ENCODE measurements at regions not wholly inside any gene's neighbourhood (a gene's known extent, or its start where the extent isn't known, plus 50 kb on each side); places are given as distances from the start of the nearest gene placed in this dataset.
"Not testable (repeated sequence)": the region's sequence is repeated elsewhere in the genome, so short reads cannot be mapped to it uniquely, and the experiment has no call there.

DNA sequence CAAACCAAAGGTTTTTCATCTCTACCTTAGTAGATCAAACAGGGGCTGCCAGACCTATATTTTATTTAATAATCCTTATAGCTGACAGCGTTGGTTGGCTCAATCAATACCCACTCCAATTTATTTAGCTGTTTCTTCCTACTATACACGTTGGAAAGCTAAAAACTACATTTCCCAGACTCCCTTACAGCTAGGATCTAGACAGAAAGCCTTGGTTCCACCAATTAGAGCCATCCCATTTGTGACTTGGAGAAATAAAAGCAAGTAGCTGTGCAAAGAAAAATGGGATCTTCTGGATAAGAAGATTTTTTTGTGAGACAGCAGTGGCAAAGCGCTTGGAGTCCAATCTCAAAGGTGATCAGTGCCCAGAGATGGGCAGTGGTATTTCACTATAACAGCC, 331.3 kb upstream of the MEIS1 start:
- DNase-seq (ENCODE audit: low read depth): no peak

DNA sequence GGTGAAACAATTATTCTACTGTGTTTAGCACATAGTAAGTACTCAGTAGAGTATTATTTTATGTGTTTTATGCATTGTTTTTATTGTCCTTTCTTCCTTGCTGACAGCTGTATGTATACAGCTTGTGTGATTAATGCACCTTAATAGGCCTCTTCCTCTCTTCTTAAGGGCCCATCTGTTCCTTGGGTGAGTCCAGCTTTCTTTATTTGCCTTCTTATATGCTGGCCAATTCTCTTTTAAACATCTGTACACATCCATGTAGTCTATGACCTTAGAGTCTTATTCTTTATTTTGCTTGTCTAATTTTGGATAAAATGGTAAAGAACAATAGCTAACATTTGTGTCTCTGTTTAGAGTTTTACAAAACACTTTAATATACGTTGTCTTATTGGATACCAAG, 333.7 kb upstream of the MEIS1 start:
- no peak for DNase-seq (ENCODE audit: low read depth)

DNA sequence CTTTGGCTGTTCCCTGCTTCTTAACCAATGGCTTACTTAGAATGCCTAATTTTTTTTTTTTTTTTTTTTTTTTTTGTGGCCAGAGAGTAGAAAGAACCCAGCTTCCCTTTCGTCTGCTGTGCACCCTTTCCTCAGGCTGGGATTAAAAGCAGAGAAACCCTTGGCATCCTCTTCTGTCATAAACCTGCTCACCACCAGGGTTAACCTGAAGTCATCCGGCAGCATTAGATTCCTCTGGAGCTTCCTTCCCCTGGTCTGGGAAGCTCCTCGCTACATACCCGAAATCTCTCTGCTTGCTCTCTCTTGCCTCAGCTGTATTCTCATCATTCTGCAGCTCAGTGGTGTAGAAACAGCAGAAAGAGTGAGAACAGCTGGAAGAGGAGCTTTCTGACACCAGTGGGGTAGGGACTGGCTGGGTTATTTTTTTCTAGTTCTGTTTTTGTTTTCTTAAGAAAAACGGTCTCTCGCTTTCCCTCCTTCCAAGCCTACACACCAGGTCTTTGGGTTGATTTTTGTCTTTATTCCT, 339.0 kb upstream of the MEIS1 start:
- no peak for DNase-seq (ENCODE audit: low read depth)

DNA sequence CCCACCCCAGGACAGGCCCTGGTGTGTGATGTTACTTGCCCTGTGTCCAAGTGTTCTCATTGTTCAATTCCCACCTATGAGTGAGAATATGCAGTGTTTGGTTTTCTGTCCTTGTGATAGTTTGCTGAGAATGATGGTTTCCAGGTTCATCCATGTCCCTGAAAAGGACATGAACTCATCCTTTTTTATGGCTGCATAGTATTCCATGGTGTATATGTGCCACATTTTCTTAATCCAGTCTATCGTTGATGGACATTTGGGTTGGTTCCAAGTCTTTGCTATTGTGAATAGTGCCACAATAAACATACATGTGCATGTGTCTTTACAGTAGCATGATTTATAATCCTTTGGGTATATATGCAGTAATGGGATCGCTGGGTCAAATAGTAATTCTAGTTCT, 340.2 kb upstream of the MEIS1 start:
- not testable (repeated sequence) for DNase-seq (ENCODE audit: low read depth)

GRCh38 chr2:66093371-66093770, 341.6 kb upstream of the MEIS1 start:
- no peak for DNase-seq (ENCODE audit: low read depth)

GRCh38 chr2:66084948-66085590, 349.9 kb upstream of the MEIS1 start:
- no peak for DNase-seq (ENCODE audit: low read depth)

- no peak for DNase-seq (ENCODE audit: low read depth)
Measured at GRCh38 chr2:66082581-66082980, 352.3 kb upstream of the MEIS1 start.

GRCh38 chr2:66080127-66080526, 354.8 kb upstream of the MEIS1 start:
- no peak for DNase-seq (ENCODE audit: low read depth)

DNA sequence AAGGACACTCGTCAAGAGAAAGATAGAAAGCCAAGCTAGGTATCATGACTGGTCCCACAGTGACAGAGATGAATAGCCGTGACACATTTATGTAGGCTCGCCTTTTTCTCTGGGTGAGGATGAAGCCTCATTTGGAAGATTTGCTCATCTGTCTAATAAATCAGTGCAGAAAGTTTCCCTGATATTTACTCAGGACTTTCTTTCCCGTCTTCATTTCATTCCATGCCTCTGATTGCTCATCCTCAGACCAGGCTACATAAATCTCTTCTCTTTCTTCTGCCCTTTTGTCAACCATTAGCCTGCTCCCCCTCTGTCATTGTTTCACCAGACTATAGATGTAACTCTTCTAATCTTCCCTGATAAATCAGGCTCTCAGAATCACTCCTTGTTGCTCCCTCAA, 361.8 kb upstream of the MEIS1 start:
- DNase-seq (ENCODE audit: low read depth): no peak

DNA sequence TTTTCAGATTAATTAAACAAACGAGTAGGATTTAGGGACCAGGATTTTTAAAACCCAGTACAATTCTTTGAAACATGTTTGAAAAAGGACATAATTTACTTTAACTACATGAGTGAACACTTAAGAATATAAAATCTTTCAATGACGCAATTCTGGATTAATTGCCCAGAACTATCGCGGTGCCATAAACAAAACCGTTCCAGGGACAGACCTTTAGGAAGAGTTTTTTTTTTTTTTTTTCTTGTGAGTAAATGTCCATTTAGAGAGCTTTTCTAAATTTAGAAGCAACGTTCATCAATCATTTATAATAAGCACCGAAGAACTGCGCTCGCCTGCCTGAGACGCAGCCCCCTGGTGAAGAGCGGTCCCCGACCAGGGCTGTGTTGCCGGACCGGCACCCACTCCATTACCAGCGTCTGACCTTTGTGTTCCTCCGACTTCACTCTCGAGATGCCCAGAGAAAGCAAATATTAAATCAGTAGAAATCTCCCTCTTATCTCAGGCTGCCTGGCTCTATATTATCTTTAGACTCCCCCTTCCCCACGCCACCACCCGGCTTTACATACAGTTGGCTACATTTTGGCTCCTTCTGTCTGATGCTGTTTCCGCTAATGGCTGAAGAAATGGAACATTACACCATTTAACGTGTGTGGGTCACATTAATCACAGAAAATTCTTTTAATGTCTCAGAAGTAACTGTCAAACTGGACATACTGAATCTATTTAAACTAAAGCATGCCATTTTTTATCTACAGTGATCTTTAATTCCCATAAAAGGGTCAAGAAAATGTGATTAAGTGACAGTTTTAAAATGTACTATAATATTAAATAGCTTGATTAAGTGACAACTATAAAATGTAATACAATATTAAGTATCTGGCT, 364.0 kb upstream of the MEIS1 start:
- no peak for DNase-seq (ENCODE audit: low read depth)

GRCh38 chr2:66069937-66070720, 364.8 kb upstream of the MEIS1 start:
- no peak for DNase-seq (ENCODE audit: low read depth)

GRCh38 chr2:66066032-66066431, 368.9 kb upstream of the MEIS1 start:
- no peak for DNase-seq (ENCODE audit: low read depth)

GRCh38 chr2:66059332-66059731, 375.6 kb upstream of the MEIS1 start:
- DNase-seq (ENCODE audit: low read depth): no peak

DNA sequence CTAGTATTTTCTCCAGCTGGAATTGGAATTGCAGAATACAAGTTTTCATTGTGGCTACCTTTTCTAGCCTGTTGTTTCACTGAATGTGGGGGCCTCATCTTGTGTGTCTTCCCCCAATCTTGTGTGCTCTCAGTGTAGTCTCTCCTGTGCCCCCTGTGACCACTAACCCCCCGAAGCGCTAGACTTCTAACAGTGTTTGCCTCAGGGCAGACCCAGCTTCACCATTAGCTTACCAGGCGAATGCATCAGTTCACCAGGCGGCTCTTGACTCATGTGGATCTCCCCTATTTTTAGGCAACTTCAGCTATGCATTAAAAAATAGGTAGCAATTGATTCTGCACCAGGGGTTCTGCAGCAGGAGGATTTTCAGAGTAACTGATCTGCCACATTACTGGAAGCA, 376.2 kb upstream of the MEIS1 start:
- no peak for DNase-seq (ENCODE audit: low read depth)

DNA sequence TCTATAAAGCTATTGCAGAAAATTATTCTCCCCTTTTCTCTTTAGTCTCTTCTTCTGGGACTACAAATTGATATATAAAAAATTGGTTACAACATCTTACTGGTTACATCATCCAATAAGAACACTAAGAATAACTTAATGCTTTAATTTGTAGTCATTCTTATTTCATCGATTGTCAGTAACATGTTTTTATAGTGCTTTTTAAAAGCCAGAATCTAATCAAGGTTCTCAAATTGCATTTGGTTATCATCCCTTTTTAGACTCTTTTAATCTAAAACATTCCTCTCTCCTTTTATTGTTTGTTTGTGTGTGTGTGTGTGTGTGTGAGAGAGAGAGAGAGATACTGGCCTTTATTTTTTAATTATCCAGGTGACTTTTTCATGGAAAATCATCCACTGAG, 377.1 kb upstream of the MEIS1 start:
- no peak for DNase-seq (ENCODE audit: low read depth)

- DNase-seq (ENCODE audit: low read depth): no peak
Measured at GRCh38 chr2:66050392-66050791, 384.5 kb upstream of the MEIS1 start.

DNA sequence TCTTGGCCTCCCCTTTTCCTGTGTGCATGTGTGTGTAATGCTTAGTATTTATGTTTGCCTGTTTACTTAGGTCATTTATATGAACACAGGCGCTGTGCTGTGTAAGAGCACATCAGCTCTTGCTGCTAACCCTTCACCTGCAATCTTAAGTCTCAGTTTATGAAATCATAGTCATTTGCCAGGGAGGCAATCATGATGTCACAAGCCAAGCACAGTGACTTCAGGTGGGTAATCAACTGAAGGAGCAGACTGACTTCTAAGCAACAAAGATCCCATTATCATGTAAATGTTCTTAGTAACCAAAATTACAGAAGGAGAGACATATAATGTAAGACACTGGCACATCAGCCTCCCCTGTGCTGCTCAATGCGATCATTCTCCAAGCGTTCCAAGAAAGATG, 386.3 kb upstream of the MEIS1 start:
- DNase-seq (ENCODE audit: low read depth): no peak

- no peak for DNase-seq (ENCODE audit: low read depth)
Measured at GRCh38 chr2:66041902-66042657, 392.8 kb upstream of the MEIS1 start.

GRCh38 chr2:66036948-66037347, 398.0 kb upstream of the MEIS1 start:
- DNase-seq (ENCODE audit: low read depth): no peak

GRCh38 chr2:66034467-66034866, 400.5 kb upstream of the MEIS1 start:
- DNase-seq (ENCODE audit: low read depth): no peak

DNA sequence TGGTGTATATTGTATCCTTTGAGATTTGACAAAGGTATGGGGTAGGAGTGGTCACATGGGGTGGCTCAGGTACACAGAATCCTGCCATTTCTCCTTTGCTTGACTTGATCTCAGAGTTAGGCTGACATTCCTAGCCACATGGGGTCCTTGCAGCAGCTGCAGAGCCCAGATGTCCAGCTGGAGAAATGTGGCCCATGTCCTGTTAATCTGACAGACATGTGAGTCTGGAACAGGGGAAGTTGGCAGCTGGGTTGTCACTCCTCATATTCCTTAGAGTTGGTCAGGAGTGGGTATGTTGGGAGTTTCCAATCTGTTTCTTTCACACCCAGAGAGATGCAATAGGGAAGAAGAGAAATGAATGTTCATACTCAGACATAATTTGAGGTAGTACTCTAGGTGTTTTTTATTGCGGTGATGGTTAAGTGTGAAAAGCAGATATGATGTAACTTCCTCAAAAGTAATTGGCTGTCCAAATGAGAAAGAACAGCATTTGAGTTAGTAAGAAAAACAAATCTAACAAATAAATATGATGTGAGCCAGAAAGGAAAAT, 402.6 kb upstream of the MEIS1 start:
- no peak for DNase-seq (ENCODE audit: low read depth)

DNA sequence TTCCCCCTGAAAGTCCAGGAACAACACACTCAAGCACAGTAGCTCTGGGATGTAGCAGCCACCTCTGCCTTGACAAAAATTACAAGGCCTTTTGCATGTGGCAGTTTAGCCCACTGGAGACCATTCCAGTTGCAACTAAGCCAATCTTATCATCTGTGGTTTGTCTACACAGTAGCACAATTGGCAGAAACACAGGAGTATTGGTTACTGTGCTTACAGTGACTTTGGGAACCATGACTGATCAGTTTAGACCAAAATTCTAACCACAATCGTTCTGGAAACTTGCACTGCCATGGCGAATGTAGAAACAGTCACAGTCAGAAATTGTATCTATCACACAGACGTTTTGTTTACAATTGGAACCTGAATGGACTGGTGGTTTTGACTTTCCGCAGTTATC, 403.7 kb upstream of the MEIS1 start:
- DNase-seq (ENCODE audit: low read depth): no peak

Data from amniotic epithelial cell (primary cell).